ENCODE measurements at regions not wholly inside any gene's neighbourhood (a gene's known extent, or its start where the extent isn't known, plus 50 kb on each side); places are given as distances from the start of the nearest gene placed in this dataset.

GRCh38 chr3:146929696-146930095, 324.6 kb upstream of the PLSCR5 start:
- H3K4me1 ChIP-seq = no peaks in the 10 kb centered on the region
- H3K4me3 ChIP-seq = no peak overlapping the region
- 27 to 47% methylated on average over 1 of the region's 1 CpG for WGBS, 2 donors (ENCODE audit: low coverage in 1 of 2)
- H3K36me3 ChIP-seq = no peaks in the 10 kb centered on the region
- no peak for ATAC-seq
- no peak overlapping the region for H3K27ac ChIP-seq
- no peaks in the 10 kb centered on the region for H3K9me3 ChIP-seq
- no peaks in the 10 kb centered on the region for H3K27me3 ChIP-seq
- no peak for TF ChIP-seq POLR2A (IDR thresholded peaks at IDR 0.05)
- TF ChIP-seq, protein P1, sequence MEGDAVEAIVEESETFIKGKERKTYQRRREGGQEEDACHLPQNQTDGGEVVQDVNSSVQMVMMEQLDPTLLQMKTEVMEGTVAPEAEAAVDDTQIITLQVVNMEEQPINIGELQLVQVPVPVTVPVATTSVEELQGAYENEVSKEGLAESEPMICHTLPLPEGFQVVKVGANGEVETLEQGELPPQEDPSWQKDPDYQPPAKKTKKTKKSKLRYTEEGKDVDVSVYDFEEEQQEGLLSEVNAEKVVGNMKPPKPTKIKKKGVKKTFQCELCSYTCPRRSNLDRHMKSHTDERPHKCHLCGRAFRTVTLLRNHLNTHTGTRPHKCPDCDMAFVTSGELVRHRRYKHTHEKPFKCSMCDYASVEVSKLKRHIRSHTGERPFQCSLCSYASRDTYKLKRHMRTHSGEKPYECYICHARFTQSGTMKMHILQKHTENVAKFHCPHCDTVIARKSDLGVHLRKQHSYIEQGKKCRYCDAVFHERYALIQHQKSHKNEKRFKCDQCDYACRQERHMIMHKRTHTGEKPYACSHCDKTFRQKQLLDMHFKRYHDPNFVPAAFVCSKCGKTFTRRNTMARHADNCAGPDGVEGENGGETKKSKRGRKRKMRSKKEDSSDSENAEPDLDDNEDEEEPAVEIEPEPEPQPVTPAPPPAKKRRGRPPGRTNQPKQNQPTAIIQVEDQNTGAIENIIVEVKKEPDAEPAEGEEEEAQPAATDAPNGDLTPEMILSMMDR (IDR thresholded peaks at IDR 0.05) = no peak

DNA sequence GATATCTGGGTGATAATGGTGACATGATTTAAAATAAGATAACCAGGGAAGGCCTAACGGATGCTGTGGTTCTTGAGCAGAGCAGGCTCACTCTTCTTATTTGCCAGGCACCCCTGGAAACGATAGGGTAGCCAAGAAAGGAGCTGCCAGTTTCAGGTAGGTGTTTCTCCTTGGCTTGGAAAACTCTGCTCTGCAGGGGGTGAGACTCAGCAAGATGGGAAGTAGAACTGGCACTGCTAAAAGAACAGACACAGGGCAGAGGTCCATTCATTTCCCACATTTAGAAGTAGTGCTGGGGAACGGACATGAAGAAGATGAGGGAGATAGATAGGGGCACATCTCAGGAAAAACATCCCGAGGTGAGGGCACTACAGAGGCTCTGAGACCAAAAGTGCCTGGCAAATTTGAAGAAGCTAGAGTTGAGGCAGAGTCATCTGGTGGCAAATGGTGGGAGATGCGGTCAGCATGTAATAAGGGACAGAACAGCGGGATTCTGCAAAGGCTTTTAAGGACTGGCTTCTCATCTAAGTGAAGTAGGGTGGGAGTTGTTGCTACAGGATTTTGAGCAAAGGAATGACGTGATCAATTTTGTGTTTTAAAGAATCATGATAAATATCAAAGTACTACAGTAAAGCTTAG, 323.4 kb upstream of the PLSCR5 start:
- Histone ChIP-seq H3K27ac (no peak overlapping the region), H3K4me3 (no peak overlapping the region), H3K4me1 (no peaks in the 10 kb centered on the region), H3K36me3 (no peaks in the 10 kb centered on the region), H3K27me3 (no peaks in the 10 kb centered on the region), H3K9me3 (no peaks in the 10 kb centered on the region)
- ATAC-seq = no peak
- 79 to 81% methylated on average over 7 of the region's 7 CpGs for WGBS, 2 donors (ENCODE audit: low coverage in 1 of 2)
- TF ChIP-seq POLR2AphosphoS5 (IDR thresholded peaks at IDR 0.05) (no peak), EP300 (IDR thresholded peaks at IDR 0.05) (no peak), POLR2A (IDR thresholded peaks at IDR 0.05) (no peak)
- TF ChIP-seq, protein P1 (IDR thresholded peaks at IDR 0.05) = no peak

DNA sequence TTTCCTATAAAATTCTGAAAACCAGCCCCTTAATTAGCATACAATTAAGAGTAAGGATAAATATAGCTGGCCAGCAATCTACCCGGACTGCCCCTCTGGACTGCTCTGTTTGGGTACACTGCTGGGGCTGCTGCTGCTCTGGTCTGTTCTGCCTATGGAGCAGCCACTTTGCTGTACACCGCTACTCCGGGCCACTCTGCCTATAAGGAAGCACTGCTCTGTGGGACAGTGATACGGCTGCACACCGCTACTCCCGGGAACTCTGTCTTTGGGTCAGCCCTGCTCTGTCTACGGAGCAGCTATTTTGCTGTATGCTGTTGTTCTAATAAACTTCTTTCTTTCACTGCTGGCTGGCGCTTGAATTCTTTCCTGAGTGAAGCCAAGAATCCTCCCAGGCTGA, 316.5 kb upstream of the PLSCR5 start:
- Histone ChIP-seq H3K27ac (no peak overlapping the region), H3K27me3 (no peaks in the 10 kb centered on the region), H3K9me3 (no peaks in the 10 kb centered on the region), H3K4me3 (no peak overlapping the region), H3K4me1 (no peaks in the 10 kb centered on the region), H3K36me3 (no peaks in the 10 kb centered on the region)
- WGBS, 2 donors (ENCODE audit: low coverage in 1 of 2) = 77 to 89% methylated on average over 3 of the region's 8 CpGs
- ATAC-seq = no peak
- TF ChIP-seq POLR2A (IDR thresholded peaks at IDR 0.05) = no peak
- TF ChIP-seq, protein P1 (IDR thresholded peaks at IDR 0.05) = no peak
- TF ChIP-seq EP300 (IDR thresholded peaks at IDR 0.05) = no peak
- TF ChIP-seq POLR2AphosphoS5 (IDR thresholded peaks at IDR 0.05) = no peak

DNA sequence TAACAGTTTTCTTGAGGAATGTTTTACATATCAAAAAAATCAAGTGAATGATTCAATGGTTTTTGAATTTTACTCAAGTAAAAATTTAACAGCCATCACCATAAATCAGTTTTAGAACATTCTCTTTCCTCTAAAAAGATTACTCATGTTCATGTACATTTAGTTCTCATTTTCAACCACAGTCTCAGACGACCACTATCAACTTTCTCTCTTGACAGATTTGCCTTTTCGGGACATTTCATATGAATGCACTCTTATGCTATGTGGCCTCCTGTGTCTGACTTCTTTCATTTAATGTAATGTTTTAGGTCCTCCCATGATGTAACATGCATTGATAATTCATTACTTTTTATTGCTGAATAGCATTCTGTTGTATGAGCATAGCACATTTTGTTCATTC, 309.3 kb upstream of the PLSCR5 start:
- Histone ChIP-seq H3K4me3 (no peak overlapping the region), H3K4me1 (no peaks in the 10 kb centered on the region), H3K27ac (no peak overlapping the region), H3K27me3 (no peaks in the 10 kb centered on the region), H3K9me3 (no peaks in the 10 kb centered on the region), H3K36me3 (no peaks in the 10 kb centered on the region)
- ATAC-seq = no peak
- WGBS, 2 donors (ENCODE audit: low coverage in 1 of 2) = 60 to 62% methylated on average over 2 of the region's 2 CpGs
- TF ChIP-seq EP300 (IDR thresholded peaks at IDR 0.05) (no peak), POLR2AphosphoS5 (IDR thresholded peaks at IDR 0.05) (no peak), POLR2A (IDR thresholded peaks at IDR 0.05) (no peak)
- TF ChIP-seq, protein P1 (IDR thresholded peaks at IDR 0.05) = no peak

DNA sequence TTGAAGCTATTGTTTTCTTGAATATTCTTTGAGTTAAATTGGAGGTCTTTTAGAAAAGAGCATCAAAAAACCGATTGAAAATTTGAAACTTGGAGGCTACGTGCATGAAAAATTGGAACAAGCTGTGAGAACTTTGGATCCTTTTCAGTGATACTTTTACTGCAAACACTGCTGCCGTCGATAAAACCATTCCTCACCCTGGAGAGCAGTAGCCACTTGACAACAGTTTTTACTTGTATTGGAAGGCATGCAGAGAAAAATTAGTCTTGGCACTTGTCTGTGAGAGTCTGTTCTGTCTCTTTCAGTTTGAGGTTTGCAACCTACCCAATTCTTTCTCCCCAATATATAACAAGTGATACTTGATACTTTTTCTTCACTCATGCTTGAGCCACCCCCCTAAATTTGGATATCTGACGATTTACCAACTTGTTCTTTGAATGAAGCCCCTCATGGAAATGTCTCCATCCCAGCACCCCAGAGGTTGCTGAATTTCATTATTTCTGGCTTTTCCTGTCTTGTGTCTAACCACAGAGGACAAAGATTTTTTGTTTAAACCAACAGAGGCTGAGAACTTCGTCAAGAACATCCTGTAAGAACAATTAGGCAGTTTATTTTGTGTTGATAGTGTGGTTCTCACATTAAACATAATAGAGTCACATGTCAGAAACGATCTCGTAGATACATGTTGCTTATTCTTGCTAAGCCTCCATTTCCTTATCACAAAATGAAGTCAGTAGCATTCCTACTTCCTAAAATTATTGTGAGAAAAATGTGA, 307.3 kb upstream of the PLSCR5 start:
- TF ChIP-seq EP300 (IDR thresholded peaks at IDR 0.05) = no peak
- no peak for TF ChIP-seq POLR2A (IDR thresholded peaks at IDR 0.05)
- TF ChIP-seq POLR2AphosphoS5 (IDR thresholded peaks at IDR 0.05) = no peak
- TF ChIP-seq, protein P1 (IDR thresholded peaks at IDR 0.05) = no peak
- Histone ChIP-seq H3K9me3 (no peaks in the 10 kb centered on the region), H3K4me1 (no peaks in the 10 kb centered on the region), H3K4me3 (no peak overlapping the region), H3K36me3 (no peaks in the 10 kb centered on the region), H3K27me3 (no peaks in the 10 kb centered on the region), H3K27ac (no peak overlapping the region)
- 26 to 46% methylated on average over 6 to 8 of the region's 8 CpGs for WGBS, 2 donors (ENCODE audit: low coverage in 1 of 2)
- ATAC-seq = no peak

Data from gastroesophageal sphincter (tissue), 4 donors.